Occipital lobe (tissue), 1 donor: ENCODE measurements at regions not wholly inside any gene's neighbourhood (a gene's known extent, or its start where the extent isn't known, plus 50 kb on each side); places are given as distances from the start of the nearest gene placed in this dataset.

Source experiments
- DNase-seq: peaks from one replicate; lab custom pipeline; 2025; lab: John Stamatoyannopoulos, UW

DNA sequence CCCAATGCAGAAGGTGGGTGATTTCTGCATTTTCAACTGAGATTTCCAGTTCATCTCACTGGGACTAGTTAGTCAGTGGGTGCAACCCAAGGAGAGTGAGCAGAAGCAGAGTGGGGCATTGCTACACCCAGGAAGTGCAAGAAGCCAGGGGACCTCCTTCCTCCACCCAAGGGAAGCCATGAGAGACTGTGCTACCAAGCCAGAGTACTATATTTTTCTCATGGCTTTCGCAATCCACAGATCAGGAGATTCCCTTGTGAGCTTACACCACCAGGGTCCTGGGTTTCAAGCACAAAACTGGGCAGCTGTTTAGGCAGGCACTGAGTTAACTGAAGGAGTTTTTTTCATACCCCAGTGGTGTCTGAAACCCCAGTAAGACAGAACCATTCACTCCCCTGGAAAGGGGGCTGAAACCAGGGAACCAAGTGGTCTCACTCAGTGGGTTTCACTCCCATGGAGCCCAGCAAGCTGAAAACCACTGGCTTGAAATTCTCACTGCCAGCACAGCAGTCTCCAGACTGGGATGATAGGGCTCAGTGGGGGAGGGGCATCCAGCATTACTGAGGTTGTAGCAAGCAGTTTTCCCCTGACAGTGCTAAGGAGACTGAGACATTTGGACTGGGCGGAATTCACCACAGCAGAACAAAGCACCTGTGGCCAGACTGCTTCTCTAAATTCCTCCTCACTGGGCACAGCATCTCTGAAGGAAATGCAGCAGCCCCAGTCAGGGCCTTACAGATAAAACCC, 903.4 kb downstream of the TECRL start:
- DNase-seq = no peak

DNA sequence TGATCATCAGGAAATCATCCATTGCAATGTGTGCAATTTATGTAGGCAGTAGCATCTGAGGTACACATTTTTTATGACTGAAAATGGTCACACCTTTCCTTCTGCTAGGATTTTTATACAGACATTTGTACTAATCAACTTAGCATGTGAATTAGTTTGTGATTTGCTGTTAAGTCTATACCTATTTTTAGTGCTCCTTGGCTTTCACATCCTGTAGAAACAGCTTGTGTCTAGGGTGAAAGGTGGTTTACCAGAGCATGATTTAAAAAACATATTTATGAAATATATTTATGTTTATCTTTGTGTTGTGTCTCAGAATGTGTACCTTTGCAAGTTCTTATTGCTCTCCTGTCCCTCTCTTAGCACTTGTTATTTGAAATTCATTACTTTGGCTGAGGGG, 916.0 kb downstream of the TECRL start:
- no peak for DNase-seq

GRCh38 chr4:63492515-63492914, 916.7 kb downstream of the TECRL start:
- DNase-seq = no peak

DNA sequence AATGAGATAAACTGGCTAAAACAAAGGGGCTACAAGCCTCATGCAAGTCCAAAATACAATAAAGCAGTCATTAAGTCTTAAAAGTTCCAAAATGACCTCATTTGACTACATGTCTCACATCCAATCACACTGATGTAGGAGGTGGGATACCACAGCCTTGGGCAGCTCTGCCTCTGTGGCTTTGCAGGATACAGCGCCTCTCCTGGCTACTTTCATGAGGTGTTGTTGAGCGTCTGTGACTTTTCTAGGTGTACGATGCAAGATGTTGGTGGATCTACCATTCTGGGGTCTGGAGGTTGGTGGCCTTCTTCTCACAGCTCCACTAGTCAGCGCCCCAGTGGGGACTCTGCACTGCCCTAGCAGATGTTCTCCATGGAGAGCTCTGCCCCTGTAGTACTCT, 944.9 kb downstream of the TECRL start:
- DNase-seq = no peak

GRCh38 chr4:63460075-63460474, 949.2 kb downstream of the TECRL start:
- no peak for DNase-seq

DNA sequence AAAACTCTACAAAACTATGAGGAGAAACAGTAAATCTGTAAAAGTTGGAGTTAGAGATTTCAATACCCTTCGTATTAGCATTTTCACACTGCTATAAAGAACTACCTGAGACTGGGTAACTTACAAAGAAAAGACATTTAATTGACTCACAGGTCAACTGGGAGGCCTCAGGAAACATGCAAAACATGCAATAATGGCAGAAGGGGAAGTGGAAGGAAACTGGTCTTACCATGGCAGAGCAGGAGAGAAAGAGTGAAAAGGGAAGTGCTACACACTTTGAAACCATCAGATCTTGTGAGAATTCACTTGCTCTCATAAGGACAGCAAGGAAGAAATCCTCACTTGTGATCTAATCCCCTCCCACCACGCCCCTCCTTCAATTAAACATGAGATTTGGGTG, 949.9 kb downstream of the TECRL start:
- DNase-seq = no peak

DNA sequence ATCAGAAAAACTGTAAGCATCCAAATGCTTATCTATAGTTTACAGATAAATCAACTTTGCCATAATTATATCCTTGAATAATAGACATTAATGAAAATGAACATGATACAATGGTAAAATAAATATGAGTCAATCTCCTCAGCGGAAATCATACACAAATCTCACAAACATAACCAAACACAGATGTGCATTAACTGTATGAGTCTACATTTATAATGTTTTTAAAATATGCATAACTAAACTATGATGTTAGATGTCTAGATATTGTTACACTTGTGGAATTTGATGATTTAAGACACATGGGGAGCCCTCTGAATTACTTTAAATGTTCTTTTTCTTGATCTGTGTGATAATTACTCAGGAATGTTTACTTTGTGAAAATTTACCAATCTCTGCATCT, 951.2 kb downstream of the TECRL start:
- DNase-seq = no peak

GRCh38 chr4:63440236-63440635, 969.0 kb downstream of the TECRL start:
- no peak for DNase-seq

- DNase-seq = no peak
These were observed 979.1 kb downstream of the TECRL start for GRCh38 chr4:63430105-63430504.

DNA sequence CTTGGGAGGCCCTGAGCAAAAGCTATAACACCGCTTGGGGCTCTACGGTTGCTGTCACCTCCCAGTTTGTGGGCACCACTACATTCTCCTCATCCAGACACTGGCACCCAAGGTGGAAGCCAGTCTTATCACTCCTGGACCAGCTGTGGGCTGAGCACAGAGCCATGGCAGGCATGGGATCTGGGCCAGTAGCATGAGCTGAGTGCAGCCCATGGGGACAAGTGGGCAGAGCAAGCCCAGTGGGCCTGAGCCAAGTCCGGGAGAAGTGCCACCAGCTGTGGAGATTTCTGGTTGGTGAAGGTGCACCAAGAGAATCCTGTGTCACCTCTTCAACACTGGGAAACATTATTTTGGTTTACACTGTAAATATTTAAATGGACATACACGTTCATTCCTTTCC, 1013.0 kb downstream of the TECRL start:
- DNase-seq = no peak

GRCh38 chr4:63393544-63393943, 1015.7 kb downstream of the TECRL start:
- DNase-seq = no peak

GRCh38 chr4:63379750-63380522, 1029.3 kb downstream of the TECRL start:
- DNase-seq = no peak

GRCh38 chr4:63371001-63371400, 1038.2 kb downstream of the TECRL start:
- no peak for DNase-seq

DNA sequence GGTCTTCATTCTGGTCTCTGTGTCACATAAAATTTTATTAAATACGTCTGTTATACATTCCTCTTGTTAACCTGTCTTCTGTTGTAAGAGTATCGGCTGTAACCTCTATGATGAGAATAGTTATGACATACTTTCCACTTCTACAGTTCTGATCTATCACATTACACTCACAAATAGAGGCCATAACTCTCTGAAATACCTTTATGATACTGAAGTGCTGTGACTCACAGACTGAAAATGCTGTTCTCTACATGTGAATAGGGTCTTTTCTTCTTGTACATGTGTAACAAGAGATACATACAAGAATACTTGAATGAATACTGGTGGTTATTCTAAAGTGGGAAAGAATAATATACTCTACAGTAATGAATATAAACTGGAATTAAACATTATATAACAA, 1047.6 kb downstream of the TECRL start:
- no peak for DNase-seq

DNA sequence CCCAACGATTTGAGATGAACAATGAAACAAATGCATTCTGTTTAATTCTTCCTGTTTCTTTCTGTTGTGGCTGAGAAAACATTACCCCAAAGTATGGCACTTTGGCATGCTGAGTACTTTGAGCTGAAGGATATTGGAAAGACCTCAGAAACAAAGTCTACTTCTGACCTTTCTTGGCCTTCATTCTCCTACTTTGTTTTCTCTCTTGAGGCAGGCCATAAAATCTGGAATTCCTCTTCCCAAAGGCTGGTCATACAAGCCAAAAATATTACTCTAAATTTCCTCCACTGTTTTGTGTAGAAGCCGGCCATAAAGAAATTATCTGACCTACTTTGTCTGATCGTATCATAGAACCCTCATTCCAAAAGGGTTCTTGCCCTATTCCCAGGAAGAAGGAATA, 1048.2 kb downstream of the TECRL start:
- no peak for DNase-seq

- DNase-seq = no peak
These were observed 1059.6 kb downstream of the TECRL start for GRCh38 chr4:63349674-63350025.

DNA sequence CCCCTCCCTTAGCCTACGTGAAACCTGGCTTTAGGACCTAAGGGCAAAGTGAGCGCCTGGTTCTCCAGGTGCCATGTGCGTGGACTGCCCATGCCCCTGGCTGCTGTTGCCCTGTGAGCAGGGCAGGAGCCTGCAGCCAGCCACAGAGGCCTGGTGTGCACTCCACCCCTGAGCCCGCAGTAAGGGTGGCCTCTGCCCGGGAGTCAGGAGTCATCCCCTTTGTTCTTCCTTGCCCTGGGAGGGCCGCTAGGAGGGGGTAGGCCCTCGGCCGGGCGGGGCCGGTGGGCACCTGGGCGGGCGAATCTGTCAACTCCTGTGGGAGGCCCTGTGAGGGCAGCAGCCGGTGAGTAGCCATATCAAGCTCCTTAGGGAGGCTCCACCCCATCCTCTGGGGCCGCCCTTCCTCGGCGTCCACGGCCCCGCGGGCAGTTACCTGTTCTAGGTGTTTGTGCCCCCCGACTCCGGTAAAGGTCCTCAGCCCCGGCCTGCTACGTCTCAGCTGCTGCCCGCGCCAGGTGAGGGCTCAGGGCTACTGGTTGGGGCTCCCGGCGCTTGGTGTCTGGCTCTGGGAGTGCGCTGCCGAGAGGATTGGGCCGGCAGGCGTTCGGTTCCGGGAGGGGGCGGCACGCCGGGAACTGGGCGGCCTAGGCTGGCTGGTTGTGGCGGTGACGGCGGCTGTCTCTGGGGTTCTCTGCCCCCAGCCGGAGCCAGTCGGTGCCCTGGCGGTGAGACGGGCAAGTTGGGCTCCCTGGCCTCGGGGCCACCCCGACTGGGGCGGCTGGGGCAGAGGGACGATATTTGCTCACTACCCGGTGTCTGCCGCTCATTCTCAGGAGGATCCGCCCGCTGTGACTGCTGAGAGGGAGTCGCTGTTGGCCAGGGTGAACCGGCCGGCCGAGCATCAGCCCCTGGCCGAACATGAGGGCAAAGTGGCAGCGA, 1060.2 kb downstream of the TECRL start:
- DNase-seq = no peak

GRCh38 chr4:63325140-63325539, 1084.1 kb downstream of the TECRL start:
- DNase-seq = no peak

- no peak for DNase-seq
These were observed 1092.6 kb downstream of the TECRL start for GRCh38 chr4:63316633-63317032.

DNA sequence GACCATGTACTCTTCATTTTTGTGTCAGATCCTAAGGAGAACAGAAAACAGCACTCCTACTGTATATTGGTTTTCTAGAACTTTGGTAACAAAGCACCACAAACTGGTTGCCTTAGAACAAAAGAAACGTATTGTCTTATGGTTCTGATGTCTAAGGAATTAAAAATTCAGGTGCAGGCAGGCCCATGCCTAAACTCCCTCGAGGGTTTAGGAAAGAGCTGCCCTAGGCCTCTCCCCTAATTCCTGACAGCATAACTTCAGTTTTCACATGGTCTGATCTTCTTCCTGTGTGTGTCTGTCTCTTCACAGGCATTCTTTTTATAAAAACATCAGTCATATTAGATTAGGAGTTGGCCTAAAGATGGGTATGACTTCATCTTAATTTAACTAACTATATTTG, 1093.6 kb downstream of the TECRL start:
- no peak for DNase-seq

GRCh38 chr4:63308697-63309096, 1100.6 kb downstream of the TECRL start:
- no peak for DNase-seq

- DNase-seq = no peak
These were observed 1106.5 kb downstream of the TECRL start for GRCh38 chr4:63302792-63303191.
